ENCODE measurements at regions not wholly inside any gene's neighbourhood (a gene's known extent, or its start where the extent isn't known, plus 50 kb on each side); places are given as distances from the start of the nearest gene placed in this dataset.

- no peaks in the 10 kb centered on the region for H3K79me2 ChIP-seq (ENCODE audit: insufficient read depth, low read length)
- H4K20me1 ChIP-seq (ENCODE audit: insufficient read depth, low read length), result no peaks in the 10 kb centered on the region
- H3F3A ChIP-seq (ENCODE audit: insufficient read depth, low read length), result no peaks in the 10 kb centered on the region
- H3K9ac ChIP-seq (ENCODE audit: low read length), result no peak overlapping the region
- no peak overlapping the region for H2AFZ ChIP-seq (ENCODE audit: low read length)
- H3K4me1 ChIP-seq (ENCODE audit: insufficient read depth, low read length, severe bottlenecking), result no peaks in the 10 kb centered on the region
- no peaks in the 10 kb centered on the region for H3K27me3 ChIP-seq (ENCODE audit: insufficient read depth, low read length)
- H3K9me3 ChIP-seq (ENCODE audit: low read length), result no peaks in the 10 kb centered on the region
- H3K4me2 ChIP-seq (ENCODE audit: low read length), result no peak overlapping the region
- TF ChIP-seq, protein P1, sequence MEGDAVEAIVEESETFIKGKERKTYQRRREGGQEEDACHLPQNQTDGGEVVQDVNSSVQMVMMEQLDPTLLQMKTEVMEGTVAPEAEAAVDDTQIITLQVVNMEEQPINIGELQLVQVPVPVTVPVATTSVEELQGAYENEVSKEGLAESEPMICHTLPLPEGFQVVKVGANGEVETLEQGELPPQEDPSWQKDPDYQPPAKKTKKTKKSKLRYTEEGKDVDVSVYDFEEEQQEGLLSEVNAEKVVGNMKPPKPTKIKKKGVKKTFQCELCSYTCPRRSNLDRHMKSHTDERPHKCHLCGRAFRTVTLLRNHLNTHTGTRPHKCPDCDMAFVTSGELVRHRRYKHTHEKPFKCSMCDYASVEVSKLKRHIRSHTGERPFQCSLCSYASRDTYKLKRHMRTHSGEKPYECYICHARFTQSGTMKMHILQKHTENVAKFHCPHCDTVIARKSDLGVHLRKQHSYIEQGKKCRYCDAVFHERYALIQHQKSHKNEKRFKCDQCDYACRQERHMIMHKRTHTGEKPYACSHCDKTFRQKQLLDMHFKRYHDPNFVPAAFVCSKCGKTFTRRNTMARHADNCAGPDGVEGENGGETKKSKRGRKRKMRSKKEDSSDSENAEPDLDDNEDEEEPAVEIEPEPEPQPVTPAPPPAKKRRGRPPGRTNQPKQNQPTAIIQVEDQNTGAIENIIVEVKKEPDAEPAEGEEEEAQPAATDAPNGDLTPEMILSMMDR (IDR thresholded peaks at IDR 0.05; ENCODE audit: low read length), result no peak
- TF ChIP-seq EZH2 (IDR thresholded peaks at IDR 0.05; ENCODE audit: borderline replicate concordance, low read length), result no peak
- H3K36me3 ChIP-seq (ENCODE audit: insufficient read depth, low read length), result no peaks in the 10 kb centered on the region
- no peak overlapping the region for H3K27ac ChIP-seq (ENCODE audit: low read depth, low read length, poor library complexity, severe bottlenecking)
- H3K9me2 ChIP-seq (ENCODE audit: low read depth, low read length), result no peaks in the 10 kb centered on the region
- H3K4me3 ChIP-seq (ENCODE audit: low read depth, low read length, poor library complexity, severe bottlenecking), result no peak overlapping the region
Measured at GRCh38 chr20:39243962-39244361, 281.8 kb downstream of the DHX35 start.

- Histone ChIP-seq H3K79me2 (ENCODE audit: insufficient read depth, low read length) (no peaks in the 10 kb centered on the region), H2AFZ (ENCODE audit: low read length) (no peak overlapping the region), H3K9me2 (ENCODE audit: low read depth, low read length) (no peaks in the 10 kb centered on the region), H3K4me3 (ENCODE audit: low read depth, low read length, poor library complexity, severe bottlenecking) (no peak overlapping the region), H3K36me3 (ENCODE audit: insufficient read depth, low read length) (no peaks in the 10 kb centered on the region), H3K27ac (ENCODE audit: low read depth, low read length, poor library complexity, severe bottlenecking) (no peak overlapping the region), H3F3A (ENCODE audit: insufficient read depth, low read length) (no peaks in the 10 kb centered on the region), H3K9me3 (ENCODE audit: low read length) (no peaks in the 10 kb centered on the region), H3K4me2 (ENCODE audit: low read length) (no peak overlapping the region), H3K9ac (ENCODE audit: low read length) (no peak overlapping the region), H3K4me1 (ENCODE audit: insufficient read depth, low read length, severe bottlenecking) (no peaks in the 10 kb centered on the region), H4K20me1 (ENCODE audit: insufficient read depth, low read length) (no peaks in the 10 kb centered on the region), H3K27me3 (ENCODE audit: insufficient read depth, low read length) (no peaks in the 10 kb centered on the region)
- TF ChIP-seq, protein P1 (IDR thresholded peaks at IDR 0.05; ENCODE audit: low read length), result no peak
- no peak for TF ChIP-seq EZH2 (IDR thresholded peaks at IDR 0.05; ENCODE audit: borderline replicate concordance, low read length)
Measured at GRCh38 chr20:39242614-39243013, 280.5 kb downstream of the DHX35 start.

GRCh38 chr20:39234520-39235095, 272.5 kb downstream of the DHX35 start:
- H3K4me1 ChIP-seq (ENCODE audit: insufficient read depth, low read length, severe bottlenecking), result no peaks in the 10 kb centered on the region
- H3F3A ChIP-seq (ENCODE audit: insufficient read depth, low read length), result no peaks in the 10 kb centered on the region
- H3K79me2 ChIP-seq (ENCODE audit: insufficient read depth, low read length), result no peaks in the 10 kb centered on the region
- TF ChIP-seq EZH2 (IDR thresholded peaks at IDR 0.05; ENCODE audit: borderline replicate concordance, low read length), result no peak
- TF ChIP-seq, protein P1 (IDR thresholded peaks at IDR 0.05; ENCODE audit: low read length), result no peak
- H3K9ac ChIP-seq (ENCODE audit: low read length), result no peak overlapping the region
- no peaks in the 10 kb centered on the region for H3K9me2 ChIP-seq (ENCODE audit: low read depth, low read length)
- no peaks in the 10 kb centered on the region for H3K36me3 ChIP-seq (ENCODE audit: insufficient read depth, low read length)
- no peak overlapping the region for H3K4me3 ChIP-seq (ENCODE audit: low read depth, low read length, poor library complexity, severe bottlenecking)
- H3K27ac ChIP-seq (ENCODE audit: low read depth, low read length, poor library complexity, severe bottlenecking), result no peak overlapping the region
- no peaks in the 10 kb centered on the region for H3K27me3 ChIP-seq (ENCODE audit: insufficient read depth, low read length)
- no peaks in the 10 kb centered on the region for H4K20me1 ChIP-seq (ENCODE audit: insufficient read depth, low read length)
- H3K9me3 ChIP-seq (ENCODE audit: low read length), result no peaks in the 10 kb centered on the region
- no peak overlapping the region for H3K4me2 ChIP-seq (ENCODE audit: low read length)
- H2AFZ ChIP-seq (ENCODE audit: low read length), result no peak overlapping the region
